ENCODE measurements at regions not wholly inside any gene's neighbourhood (a gene's known extent, or its start where the extent isn't known, plus 50 kb on each side); places are given as distances from the start of the nearest gene placed in this dataset.
A peak's percentile ranks its signal among the peaks of the same experiment; 100 is the strongest.

DNA sequence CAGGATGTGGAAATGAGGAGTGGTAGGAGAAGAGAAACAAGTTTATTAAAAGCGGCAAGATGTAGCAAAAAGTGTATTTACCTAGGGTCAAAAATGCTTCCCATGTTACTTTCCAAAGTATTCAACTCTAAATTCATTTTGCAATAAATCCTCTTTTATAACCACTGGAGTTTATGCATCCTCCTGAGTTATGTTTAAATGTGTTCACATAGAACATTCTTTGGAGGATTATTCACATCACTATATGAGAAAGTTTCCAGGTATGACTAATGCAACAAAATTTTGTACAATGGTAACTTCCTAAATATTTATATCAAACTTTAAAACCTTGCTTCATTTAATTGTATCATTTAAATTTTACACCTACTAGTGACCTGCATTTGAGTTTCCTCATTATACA lies 870.6 kb upstream of the SLIT2 start:
- H3K4me3 ChIP-seq (ENCODE audit: low read depth, low read length), result no peak overlapping the region
- CTCF ChIA-PET, result no interaction called here
- POLR2A ChIA-PET, result no interaction called here
- TF ChIP-seq, protein P1, sequence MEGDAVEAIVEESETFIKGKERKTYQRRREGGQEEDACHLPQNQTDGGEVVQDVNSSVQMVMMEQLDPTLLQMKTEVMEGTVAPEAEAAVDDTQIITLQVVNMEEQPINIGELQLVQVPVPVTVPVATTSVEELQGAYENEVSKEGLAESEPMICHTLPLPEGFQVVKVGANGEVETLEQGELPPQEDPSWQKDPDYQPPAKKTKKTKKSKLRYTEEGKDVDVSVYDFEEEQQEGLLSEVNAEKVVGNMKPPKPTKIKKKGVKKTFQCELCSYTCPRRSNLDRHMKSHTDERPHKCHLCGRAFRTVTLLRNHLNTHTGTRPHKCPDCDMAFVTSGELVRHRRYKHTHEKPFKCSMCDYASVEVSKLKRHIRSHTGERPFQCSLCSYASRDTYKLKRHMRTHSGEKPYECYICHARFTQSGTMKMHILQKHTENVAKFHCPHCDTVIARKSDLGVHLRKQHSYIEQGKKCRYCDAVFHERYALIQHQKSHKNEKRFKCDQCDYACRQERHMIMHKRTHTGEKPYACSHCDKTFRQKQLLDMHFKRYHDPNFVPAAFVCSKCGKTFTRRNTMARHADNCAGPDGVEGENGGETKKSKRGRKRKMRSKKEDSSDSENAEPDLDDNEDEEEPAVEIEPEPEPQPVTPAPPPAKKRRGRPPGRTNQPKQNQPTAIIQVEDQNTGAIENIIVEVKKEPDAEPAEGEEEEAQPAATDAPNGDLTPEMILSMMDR (IDR thresholded peaks at IDR 0.05; ENCODE audit: insufficient read depth, low read length, missing control alignments), result no peak
- DNase-seq (ENCODE audit: low read depth, low spot score), result peak; percentile 34

- ChIA-PET CTCF (no interaction called here), POLR2A (no interaction called here)
- DNase-seq (ENCODE audit: low read depth, low spot score), result no peak
- TF ChIP-seq, protein P1 (IDR thresholded peaks at IDR 0.05; ENCODE audit: insufficient read depth, low read length, missing control alignments), result no peak
- H3K4me3 ChIP-seq (ENCODE audit: low read depth, low read length), result no peak overlapping the region
These were observed 871.1 kb upstream of the SLIT2 start for GRCh38 chr4:19380600-19380999.

DNA sequence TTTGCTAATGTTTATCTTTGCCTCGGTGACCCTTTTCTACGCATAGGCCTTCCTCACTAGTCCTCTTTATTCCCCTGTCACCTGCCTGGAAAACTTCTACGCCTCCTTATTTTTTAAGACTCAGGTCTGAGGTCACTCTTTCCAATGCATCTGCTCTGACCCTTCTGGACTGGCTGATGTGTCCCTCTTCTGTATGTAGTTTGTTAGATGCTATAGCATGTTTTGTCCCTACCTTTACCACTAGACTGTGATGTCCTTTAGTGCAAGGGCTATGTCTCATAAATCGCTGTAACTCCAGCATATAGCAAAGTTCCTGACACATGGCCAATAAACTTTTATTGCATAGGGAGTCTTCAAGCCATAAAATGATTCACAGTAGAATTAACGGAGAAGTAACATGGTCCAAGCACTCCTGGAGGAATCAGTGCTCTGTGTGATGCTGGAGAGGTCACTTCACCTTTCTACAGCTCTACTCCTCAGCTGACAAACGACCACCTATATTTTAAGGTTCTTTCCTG lies 872.5 kb upstream of the SLIT2 start:
- POLR2A ChIA-PET, result no interaction called here
- CTCF ChIA-PET, result no interaction called here
- TF ChIP-seq, protein P1 (IDR thresholded peaks at IDR 0.05; ENCODE audit: insufficient read depth, low read length, missing control alignments), result no peak
- H3K4me3 ChIP-seq (ENCODE audit: low read depth, low read length), result no peak overlapping the region
- no peak for DNase-seq (ENCODE audit: low read depth, low spot score)

DNA sequence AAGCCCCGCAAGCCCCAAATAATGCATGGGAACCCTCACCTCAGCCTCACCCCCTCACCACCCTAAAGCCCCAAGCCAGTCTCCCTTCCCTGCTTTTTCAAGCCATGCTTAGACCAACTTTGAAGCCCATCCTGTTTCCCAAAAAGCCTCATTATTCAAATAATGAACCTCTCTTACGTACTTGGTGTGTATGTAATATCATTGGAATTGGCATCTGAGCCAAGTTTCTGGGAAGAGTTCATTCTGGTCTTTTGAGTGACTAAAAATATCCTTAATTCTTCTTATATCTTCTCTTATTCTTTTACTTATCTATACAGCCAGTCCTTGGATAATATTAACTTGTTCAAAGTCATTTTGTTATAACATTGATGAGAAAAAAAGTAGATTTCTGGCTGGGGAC lies 875.8 kb upstream of the SLIT2 start:
- CTCF ChIA-PET, result no interaction called here
- H3K4me3 ChIP-seq (ENCODE audit: low read depth, low read length), result no peak overlapping the region
- DNase-seq (ENCODE audit: low read depth, low spot score), result no peak
- POLR2A ChIA-PET, result no interaction called here
- TF ChIP-seq, protein P1 (IDR thresholded peaks at IDR 0.05; ENCODE audit: insufficient read depth, low read length, missing control alignments), result no peak

GRCh38 chr4:19375136-19375804 lies 876.4 kb upstream of the SLIT2 start:
- POLR2A ChIA-PET, result interaction anchor here (0.7 kb wide), 1 partner anchor 878 kb away, joined by 3 read pairs; no protein-coding TSS in a partner anchor
- TF ChIP-seq, protein P1 (IDR thresholded peaks at IDR 0.05; ENCODE audit: insufficient read depth, low read length, missing control alignments), result no peak
- DNase-seq (ENCODE audit: low read depth, low spot score), result no peak
- H3K4me3 ChIP-seq (ENCODE audit: low read depth, low read length), result no peak overlapping the region
- CTCF ChIA-PET, result no interaction called here

DNA sequence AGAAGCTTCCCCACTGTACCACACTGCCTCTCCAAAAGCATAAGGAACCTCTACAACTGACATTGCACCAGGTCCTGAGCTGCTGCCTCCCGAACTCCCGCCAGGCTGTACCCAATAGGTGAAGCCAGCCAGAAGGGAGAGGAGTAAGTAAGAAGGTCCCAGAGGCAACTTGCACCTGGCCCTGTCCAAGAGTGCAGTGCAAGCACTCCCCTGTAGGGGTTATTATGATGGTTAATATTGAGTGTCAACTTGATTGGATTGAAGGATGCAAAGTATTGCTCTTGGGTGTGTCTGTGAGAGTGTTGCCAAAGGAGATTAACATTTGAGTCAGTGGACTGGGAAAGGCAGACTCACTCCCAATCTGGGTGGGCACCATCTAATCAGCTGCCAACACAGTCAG lies 879.3 kb upstream of the SLIT2 start:
- ChIA-PET CTCF (no interaction called here), POLR2A (no interaction called here)
- DNase-seq (ENCODE audit: low read depth, low spot score), result no peak
- no peak overlapping the region for H3K4me3 ChIP-seq (ENCODE audit: low read depth, low read length)
- TF ChIP-seq, protein P1 (IDR thresholded peaks at IDR 0.05; ENCODE audit: insufficient read depth, low read length, missing control alignments), result no peak

Measured in AG04449 (cell line).